ENCODE measurements at regions not wholly inside any gene's neighbourhood (a gene's known extent, or its start where the extent isn't known, plus 50 kb on each side); places are given as distances from the start of the nearest gene placed in this dataset.

DNA sequence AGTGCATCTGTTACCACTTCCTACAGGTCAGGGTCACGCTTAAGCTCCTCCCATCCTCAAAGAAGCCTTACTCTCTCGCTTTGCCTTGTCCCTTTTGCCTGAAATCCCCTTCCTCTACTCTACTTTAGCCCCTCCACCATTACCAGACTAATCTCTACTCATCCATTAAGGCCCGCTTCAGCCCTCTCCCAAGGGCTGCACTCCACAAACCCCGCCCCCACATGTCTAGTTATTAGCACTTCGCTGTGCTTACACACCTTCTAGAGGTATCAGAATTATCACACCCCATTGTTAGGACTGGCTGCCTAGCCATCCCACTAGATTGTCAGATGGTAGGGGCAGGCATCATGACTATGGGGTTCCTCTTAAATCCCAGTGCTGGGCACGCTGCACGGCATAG, 565.7 kb upstream of the WWC1 start:
- H4K20me1 ChIP-seq (ENCODE audit: low read depth, low read length), result no peaks in the 10 kb centered on the region
- no peak overlapping the region for H3K9ac ChIP-seq (ENCODE audit: low read length)
- H3F3A ChIP-seq (ENCODE audit: insufficient read depth), result no peaks in the 10 kb centered on the region
- no peak overlapping the region for H3K4me2 ChIP-seq (ENCODE audit: low read depth, low read length, poor library complexity, severe bottlenecking)
- no peak overlapping the region for H2AFZ ChIP-seq (ENCODE audit: low read depth, low read length, severe bottlenecking)
- no peak overlapping the region for H3K27ac ChIP-seq (ENCODE audit: low read depth, low read length)
- TF ChIP-seq EZH2phosphoT487 (conservative IDR thresholded peaks at IDR 0.05; ENCODE audit: low read length), result no peak
- TF ChIP-seq, protein P1, sequence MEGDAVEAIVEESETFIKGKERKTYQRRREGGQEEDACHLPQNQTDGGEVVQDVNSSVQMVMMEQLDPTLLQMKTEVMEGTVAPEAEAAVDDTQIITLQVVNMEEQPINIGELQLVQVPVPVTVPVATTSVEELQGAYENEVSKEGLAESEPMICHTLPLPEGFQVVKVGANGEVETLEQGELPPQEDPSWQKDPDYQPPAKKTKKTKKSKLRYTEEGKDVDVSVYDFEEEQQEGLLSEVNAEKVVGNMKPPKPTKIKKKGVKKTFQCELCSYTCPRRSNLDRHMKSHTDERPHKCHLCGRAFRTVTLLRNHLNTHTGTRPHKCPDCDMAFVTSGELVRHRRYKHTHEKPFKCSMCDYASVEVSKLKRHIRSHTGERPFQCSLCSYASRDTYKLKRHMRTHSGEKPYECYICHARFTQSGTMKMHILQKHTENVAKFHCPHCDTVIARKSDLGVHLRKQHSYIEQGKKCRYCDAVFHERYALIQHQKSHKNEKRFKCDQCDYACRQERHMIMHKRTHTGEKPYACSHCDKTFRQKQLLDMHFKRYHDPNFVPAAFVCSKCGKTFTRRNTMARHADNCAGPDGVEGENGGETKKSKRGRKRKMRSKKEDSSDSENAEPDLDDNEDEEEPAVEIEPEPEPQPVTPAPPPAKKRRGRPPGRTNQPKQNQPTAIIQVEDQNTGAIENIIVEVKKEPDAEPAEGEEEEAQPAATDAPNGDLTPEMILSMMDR (IDR thresholded peaks at IDR 0.05; ENCODE audit: insufficient read depth, low read length, poor library complexity, severe bottlenecking), result no peak
- no peaks in the 10 kb centered on the region for H3K27me3 ChIP-seq (ENCODE audit: low read length)
- no peaks in the 10 kb centered on the region for H3K9me3 ChIP-seq (ENCODE audit: insufficient read depth, low read length)
- no peaks in the 10 kb centered on the region for H3K36me3 ChIP-seq (ENCODE audit: low read length)
- H3K79me2 ChIP-seq (ENCODE audit: insufficient read depth, low read length), result no peaks in the 10 kb centered on the region
- H3K9me2 ChIP-seq (replicated peaks; ENCODE audit: insufficient read depth, low read length), result no peaks in the 10 kb centered on the region
- no peak overlapping the region for H3K4me3 ChIP-seq (ENCODE audit: insufficient read depth, low read length, poor library complexity, severe bottlenecking)

DNA sequence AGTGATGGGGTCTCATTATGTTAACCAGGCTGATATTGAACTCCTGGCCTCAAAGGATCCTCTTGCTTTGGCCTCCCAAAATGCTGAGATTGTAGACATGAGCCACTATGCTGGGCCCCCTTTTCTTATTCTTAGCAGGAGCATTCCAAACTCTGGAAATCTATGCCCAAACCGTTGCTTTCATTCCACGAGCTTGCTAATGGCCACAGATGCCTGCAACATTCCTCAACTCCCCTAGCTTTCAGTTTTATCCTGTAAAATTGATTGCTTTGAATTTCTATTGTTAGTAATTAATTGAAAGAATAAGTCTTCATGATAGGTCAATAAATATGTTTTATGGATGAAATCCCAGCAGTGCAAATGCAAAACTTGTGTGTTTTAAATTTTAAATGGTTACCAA, 564.8 kb upstream of the WWC1 start:
- no peak overlapping the region for H3K4me2 ChIP-seq (ENCODE audit: low read depth, low read length, poor library complexity, severe bottlenecking)
- no peaks in the 10 kb centered on the region for H3K36me3 ChIP-seq (ENCODE audit: low read length)
- H4K20me1 ChIP-seq (ENCODE audit: low read depth, low read length), result no peaks in the 10 kb centered on the region
- H3K9me3 ChIP-seq (ENCODE audit: insufficient read depth, low read length), result no peaks in the 10 kb centered on the region
- H3K79me2 ChIP-seq (ENCODE audit: insufficient read depth, low read length), result no peaks in the 10 kb centered on the region
- no peak overlapping the region for H3K4me3 ChIP-seq (ENCODE audit: insufficient read depth, low read length, poor library complexity, severe bottlenecking)
- TF ChIP-seq EZH2phosphoT487 (conservative IDR thresholded peaks at IDR 0.05; ENCODE audit: low read length), result no peak
- TF ChIP-seq, protein P1 (IDR thresholded peaks at IDR 0.05; ENCODE audit: insufficient read depth, low read length, poor library complexity, severe bottlenecking), result no peak
- H3K9ac ChIP-seq (ENCODE audit: low read length), result no peak overlapping the region
- no peaks in the 10 kb centered on the region for H3K9me2 ChIP-seq (replicated peaks; ENCODE audit: insufficient read depth, low read length)
- no peak overlapping the region for H2AFZ ChIP-seq (ENCODE audit: low read depth, low read length, severe bottlenecking)
- no peaks in the 10 kb centered on the region for H3K27me3 ChIP-seq (ENCODE audit: low read length)
- H3F3A ChIP-seq (ENCODE audit: insufficient read depth), result no peaks in the 10 kb centered on the region
- no peak overlapping the region for H3K27ac ChIP-seq (ENCODE audit: low read depth, low read length)

DNA sequence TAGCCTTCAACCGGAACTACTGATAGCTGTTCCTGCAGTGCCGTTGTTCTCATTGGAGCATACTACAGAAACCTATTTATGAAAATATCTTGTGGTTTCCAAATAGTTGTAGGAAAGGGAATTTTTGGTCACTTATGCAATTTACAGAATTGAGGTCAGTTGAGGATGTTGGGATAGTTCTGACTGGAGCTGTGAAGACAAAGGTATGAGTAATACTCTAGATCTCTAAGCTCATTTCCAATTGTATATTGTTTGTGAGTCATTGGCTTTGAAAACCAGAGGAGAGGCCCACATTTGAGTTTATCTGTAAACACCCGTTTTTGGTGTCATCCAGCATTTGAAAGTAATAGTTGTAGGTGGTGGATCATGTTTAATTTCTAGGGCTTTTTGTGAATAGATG, 561.3 kb upstream of the WWC1 start:
- Histone ChIP-seq H3K4me2 (ENCODE audit: low read depth, low read length, poor library complexity, severe bottlenecking) (no peak overlapping the region), H3K9ac (ENCODE audit: low read length) (no peak overlapping the region), H3K4me3 (ENCODE audit: insufficient read depth, low read length, poor library complexity, severe bottlenecking) (no peak overlapping the region), H3K27ac (ENCODE audit: low read depth, low read length) (no peak overlapping the region), H4K20me1 (ENCODE audit: low read depth, low read length) (no peaks in the 10 kb centered on the region), H3K36me3 (ENCODE audit: low read length) (no peaks in the 10 kb centered on the region), H3K9me2 (replicated peaks; ENCODE audit: insufficient read depth, low read length) (no peaks in the 10 kb centered on the region), H3K79me2 (ENCODE audit: insufficient read depth, low read length) (no peaks in the 10 kb centered on the region), H3K27me3 (ENCODE audit: low read length) (no peaks in the 10 kb centered on the region), H2AFZ (ENCODE audit: low read depth, low read length, severe bottlenecking) (no peak overlapping the region), H3K9me3 (ENCODE audit: insufficient read depth, low read length) (no peaks in the 10 kb centered on the region), H3F3A (ENCODE audit: insufficient read depth) (no peaks in the 10 kb centered on the region)
- TF ChIP-seq, protein P1 (IDR thresholded peaks at IDR 0.05; ENCODE audit: insufficient read depth, low read length, poor library complexity, severe bottlenecking), result no peak
- no peak for TF ChIP-seq EZH2phosphoT487 (conservative IDR thresholded peaks at IDR 0.05; ENCODE audit: low read length)

DNA sequence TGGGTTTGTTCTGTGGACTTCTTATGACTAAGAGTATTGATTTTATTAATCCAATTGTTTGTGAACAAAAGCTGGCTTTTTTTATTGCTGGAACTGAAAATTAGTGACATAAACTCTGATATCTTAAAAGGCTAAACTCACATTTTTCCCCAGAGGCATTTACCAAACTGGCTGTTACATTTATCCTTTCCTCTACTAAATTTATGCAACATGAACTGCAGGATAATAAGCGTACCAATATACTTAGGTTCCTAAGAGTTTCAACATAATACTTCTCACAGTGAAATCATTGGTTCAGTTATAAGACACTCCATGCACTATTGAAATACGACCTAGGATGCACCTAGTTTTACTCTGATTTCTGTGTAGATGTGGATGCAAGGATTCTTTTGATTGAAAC, 560.8 kb upstream of the WWC1 start:
- Histone ChIP-seq H3K9me2 (replicated peaks; ENCODE audit: insufficient read depth, low read length) (no peaks in the 10 kb centered on the region), H3K27ac (ENCODE audit: low read depth, low read length) (no peak overlapping the region), H3K4me3 (ENCODE audit: insufficient read depth, low read length, poor library complexity, severe bottlenecking) (no peak overlapping the region)

More for the DNA sequence above, 560.8 kb upstream of the WWC1 start:
- no peaks in the 10 kb centered on the region for H4K20me1 ChIP-seq (ENCODE audit: low read depth, low read length)
- H3K9ac ChIP-seq (ENCODE audit: low read length), result no peak overlapping the region
- H3K9me3 ChIP-seq (ENCODE audit: insufficient read depth, low read length), result no peaks in the 10 kb centered on the region
- no peak overlapping the region for H2AFZ ChIP-seq (ENCODE audit: low read depth, low read length, severe bottlenecking)
- no peaks in the 10 kb centered on the region for H3K36me3 ChIP-seq (ENCODE audit: low read length)
- H3K4me2 ChIP-seq (ENCODE audit: low read depth, low read length, poor library complexity, severe bottlenecking), result no peak overlapping the region
- no peaks in the 10 kb centered on the region for H3K27me3 ChIP-seq (ENCODE audit: low read length)
- TF ChIP-seq, protein P1 (IDR thresholded peaks at IDR 0.05; ENCODE audit: insufficient read depth, low read length, poor library complexity, severe bottlenecking), result no peak
- TF ChIP-seq EZH2phosphoT487 (conservative IDR thresholded peaks at IDR 0.05; ENCODE audit: low read length), result no peak
- H3F3A ChIP-seq (ENCODE audit: insufficient read depth), result no peaks in the 10 kb centered on the region
- no peaks in the 10 kb centered on the region for H3K79me2 ChIP-seq (ENCODE audit: insufficient read depth, low read length)

Measured in SU-DHL-6 (cell line).